Stimulated activated CD4-positive, alpha-beta T cell treated with anti-CD3 and anti-CD28 coated beads, TNF-alpha, amount 100 ng/mL, for 24 hours (primary cell): ENCODE measurements at regions not wholly inside any gene's neighbourhood (a gene's known extent, or its start where the extent isn't known, plus 50 kb on each side); places are given as distances from the start of the nearest gene placed in this dataset.
"Not testable (repeated sequence)": the region's sequence is repeated elsewhere in the genome, so short reads cannot be mapped to it uniquely, and the experiment has no call there.

Experiments used
- DNase-seq, 3 experiments: peaks; one replicate each; pipeline ENCODE4 v3.0.0-alpha.2; 2020; ENCODE audit warnings: low read depth in 3 of 3

DNA sequence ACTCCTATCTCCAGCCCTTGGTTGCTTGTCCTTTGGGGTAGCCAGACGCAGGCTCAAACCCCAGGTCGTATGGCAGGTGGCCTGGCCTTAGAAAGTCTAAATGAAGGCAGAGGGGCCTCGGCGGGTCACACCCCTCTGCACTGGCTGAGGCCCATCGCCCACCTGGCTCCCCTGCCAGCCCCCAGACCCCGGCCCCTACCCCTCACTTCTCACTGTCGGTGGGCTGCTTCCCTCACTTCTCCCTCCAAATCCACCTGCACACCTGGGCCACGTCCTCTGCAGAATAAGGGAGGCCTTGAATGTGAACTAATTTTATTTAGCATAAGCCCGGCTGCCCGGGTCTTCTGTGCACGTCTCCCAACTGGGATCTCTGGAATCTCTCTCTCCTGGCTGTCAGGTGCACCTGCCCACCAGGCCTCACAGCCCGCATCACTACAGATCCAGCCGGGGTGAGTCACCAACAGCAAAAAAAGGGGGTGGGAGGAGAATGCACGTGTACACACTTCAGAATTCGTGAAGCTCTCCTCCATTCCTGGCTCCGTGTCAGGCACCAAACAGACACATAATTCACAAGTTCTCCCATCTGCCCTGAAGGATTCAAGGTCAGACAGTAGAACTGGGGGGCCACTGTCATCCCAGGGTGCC lies 107.5 kb upstream of the SIM2 start:
- DNase-seq, result no peak

DNA sequence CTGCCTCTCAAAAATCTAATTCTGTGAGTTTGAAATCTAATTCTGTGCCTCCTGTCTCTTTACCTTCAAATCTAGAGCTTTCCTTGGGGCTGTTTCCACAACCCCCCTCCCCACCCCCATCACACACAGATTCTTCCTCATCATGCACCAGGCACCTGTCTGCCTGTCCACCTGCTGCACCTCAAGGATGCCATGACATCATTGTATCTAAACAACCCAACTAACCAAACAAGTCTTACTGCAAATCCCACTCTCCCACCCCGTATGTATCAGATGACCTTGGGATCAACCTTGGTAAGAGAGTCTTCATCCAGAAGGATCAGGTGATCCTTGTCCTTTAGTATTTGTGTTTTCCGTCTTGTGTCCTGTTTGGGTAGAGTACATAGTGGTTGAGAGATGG lies 102.7 kb upstream of the SIM2 start:
- DNase-seq, result no peak

- DNase-seq, result no peak
Measured at GRCh38 chr21:36601362-36601761, 97.6 kb upstream of the SIM2 start.

DNA sequence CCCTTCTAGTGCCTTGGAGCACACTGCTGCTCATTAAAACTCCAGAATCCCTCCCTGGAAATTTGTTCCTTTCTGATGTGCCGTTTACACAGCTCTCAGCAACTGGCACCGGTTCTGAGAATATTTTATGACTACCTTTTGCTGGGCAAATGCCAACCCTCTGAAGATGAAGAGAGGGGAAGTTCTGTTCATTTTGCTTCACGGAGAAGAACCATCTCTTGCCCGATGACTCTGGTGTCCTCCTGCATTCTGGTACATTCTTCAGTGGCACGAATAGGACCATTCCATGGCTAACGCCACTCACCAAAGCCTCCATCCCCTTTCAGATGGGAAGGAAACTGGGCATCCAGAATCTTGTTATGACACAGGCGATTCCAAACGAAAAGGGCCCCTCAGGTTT lies 96.2 kb upstream of the SIM2 start:
- DNase-seq, result no peak

- DNase-seq, result no peak
Measured at GRCh38 chr21:36603221-36603620, 95.7 kb upstream of the SIM2 start.

DNA sequence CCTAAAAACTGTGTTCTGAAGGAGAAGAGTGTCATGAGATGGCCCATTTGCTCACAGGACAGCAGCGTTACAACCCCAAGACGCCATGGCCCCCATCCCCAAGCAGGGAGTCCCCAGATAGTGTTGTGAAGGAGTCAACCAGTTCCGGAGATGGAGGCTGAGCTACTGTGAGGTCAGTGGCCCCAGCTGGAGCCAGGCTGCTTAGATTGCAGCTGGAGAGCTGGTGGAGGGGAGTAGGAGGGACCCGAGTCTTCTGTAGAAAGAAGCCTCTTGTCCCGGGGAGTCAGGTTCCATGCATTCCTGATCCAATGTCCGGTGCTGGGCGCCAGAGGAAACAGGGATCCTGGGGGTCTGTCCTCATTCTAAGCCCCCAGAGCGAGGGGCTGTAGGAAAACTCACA lies 93.5 kb upstream of the SIM2 start:
- no peak for DNase-seq

GRCh38 chr21:36606287-36606982 lies 92.5 kb upstream of the SIM2 start:
- DNase-seq, result no peak

DNA sequence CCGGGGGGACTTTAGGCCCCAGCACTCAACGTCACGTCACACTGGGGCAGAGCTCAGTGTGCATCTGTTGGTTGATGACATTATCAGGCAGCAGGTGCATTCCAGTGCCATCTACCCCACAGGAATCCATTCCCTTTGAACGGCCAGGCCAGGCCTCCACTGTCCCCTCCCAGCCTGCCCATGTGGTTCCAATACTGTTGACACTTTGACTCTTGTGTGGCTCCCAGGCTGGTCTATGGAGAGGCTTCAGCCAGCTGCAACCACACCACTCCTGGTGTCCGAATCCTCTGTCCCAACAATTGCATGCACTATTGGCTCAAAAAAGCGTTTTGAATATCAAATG lies 92.0 kb upstream of the SIM2 start:
- no peak for DNase-seq

DNA sequence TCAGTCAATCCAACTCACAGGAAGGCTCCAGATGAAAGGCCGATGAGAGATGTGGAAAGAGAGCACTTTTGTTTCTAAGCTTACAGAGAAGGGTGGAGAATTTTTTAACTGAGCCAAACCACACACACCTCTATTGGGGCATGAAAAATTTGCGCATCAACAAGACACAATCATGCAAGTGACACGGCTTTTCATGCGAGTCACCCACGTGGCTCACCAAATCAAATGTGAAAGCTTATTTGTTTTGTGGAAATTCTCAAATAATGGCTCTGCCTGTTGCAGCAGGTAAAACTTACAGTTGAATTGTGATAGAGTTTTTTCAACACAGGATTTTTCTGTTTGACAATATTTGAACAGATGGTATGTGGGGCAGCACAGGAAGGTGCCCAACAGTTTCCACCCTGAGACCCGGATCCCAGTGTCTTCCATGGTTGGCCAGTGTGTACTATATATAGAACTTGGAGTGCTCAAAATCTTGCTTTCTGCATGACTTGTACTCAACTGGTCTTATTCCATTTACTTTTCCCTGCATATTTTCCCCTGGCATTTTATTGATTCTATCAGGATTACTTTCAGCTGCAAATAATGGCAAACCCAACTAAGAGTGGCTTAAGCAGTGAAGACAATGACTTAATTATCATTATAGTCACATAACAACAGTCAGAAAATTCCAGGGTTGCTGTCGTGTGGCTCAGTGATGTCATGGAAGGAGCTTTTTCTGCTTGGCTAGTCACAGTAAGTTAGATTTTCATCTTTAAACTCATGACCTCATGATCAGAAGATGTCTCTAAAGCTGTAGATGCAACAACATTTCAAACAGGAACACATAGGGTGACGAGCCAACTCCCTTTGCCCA lies 90.6 kb upstream of the SIM2 start:
- no peak for DNase-seq

- no peak for DNase-seq
Measured at GRCh38 chr21:36608897-36609225, 90.1 kb upstream of the SIM2 start.

GRCh38 chr21:36609654-36610053 lies 89.3 kb upstream of the SIM2 start:
- no peak for DNase-seq

- DNase-seq, result no peak
Measured at GRCh38 chr21:36610201-36610600, 88.7 kb upstream of the SIM2 start.

- DNase-seq, result no peak
Measured at GRCh38 chr21:36610935-36611334, 88.0 kb upstream of the SIM2 start.

DNA sequence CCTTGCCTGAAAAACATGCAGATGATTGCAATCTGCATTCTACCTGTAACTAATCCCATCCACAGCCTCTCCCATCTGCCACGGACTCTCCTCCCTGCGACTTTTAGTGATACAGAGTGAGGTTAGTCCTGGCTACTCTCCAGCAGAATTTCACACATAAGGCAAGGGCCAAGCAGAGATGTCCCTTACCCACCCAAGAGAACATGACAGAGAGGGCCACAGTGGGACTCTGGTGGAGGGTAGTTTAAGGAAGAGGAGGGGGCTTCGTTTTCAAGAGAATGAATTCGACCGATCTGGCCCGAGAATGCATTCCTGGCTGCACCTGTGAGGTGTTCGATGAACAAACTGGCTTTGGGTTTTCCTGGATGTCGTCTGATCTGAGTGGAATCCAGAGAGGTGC lies 87.5 kb upstream of the SIM2 start:
- no peak for DNase-seq

- DNase-seq, result no peak
Measured at GRCh38 chr21:36613059-36613458, 85.9 kb upstream of the SIM2 start.

GRCh38 chr21:36613554-36613953 lies 85.4 kb upstream of the SIM2 start:
- DNase-seq, result no peak

GRCh38 chr21:36615274-36615964 lies 83.5 kb upstream of the SIM2 start:
- DNase-seq, result no peak

- not testable (repeated sequence) for DNase-seq
Measured at GRCh38 chr21:36616773-36617172, 82.1 kb upstream of the SIM2 start.

DNA sequence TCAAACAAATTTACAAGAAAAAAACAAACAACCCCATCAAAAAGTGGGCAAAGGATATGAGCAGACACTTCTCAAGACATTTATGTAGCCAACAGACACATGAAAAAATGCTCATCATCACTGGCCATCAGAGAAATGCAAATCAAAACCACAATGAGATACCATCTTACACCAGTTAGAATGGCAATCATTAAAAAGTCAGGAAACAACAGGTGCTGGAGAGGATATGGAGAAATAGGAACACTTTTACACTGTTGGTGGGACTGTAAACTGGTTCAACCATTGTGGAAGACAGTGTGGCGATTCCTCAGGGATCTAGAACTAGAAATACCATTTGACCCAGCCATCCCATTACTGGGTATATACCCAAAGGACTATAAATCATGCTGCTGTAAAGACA lies 77.1 kb upstream of the SIM2 start:
- DNase-seq, result not testable (repeated sequence)

GRCh38 chr21:36624105-36624504 lies 74.8 kb upstream of the SIM2 start:
- DNase-seq, result no peak

GRCh38 chr21:36626791-36627190 lies 72.1 kb upstream of the SIM2 start:
- no peak for DNase-seq

DNA sequence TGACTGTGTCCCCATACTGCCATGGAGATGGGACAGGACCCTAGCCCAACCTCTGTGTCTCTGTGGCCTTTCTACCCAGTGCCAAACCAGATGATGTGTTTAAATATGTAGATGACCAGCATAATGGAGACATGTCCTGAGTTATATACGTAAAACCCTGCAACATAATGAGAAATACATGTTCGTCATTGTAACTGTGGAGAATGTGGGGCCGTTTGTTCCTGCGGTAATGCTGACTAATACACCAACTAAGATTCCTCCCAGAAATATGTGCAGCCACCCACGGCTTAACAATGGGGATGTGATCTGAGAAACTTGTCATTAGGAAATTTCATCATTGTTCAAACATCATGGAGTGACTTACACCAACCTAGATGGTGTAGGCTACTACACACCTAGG lies 71.7 kb upstream of the SIM2 start:
- DNase-seq, result no peak

GRCh38 chr21:36628106-36628505 lies 70.8 kb upstream of the SIM2 start:
- DNase-seq, result no peak
